K562 (cell line): ENCODE measurements at regions not wholly inside any gene's neighbourhood (a gene's known extent, or its start where the extent isn't known, plus 50 kb on each side); places are given as distances from the start of the nearest gene placed in this dataset.

Experiments
- ATAC-seq: fragments of 200-7000 bp; cut with Tn5 transposase; 3 replicates; pipeline ENCODE4 v1.9.1; 2020; ENCODE audit warnings: moderate library complexity
- BruUV-seq: library from RNA; stranded (reverse); fragments of 400-500 nt; replicated peaks from 2 replicates; lab custom pipeline; 2021; lab: Mats Ljungman, UMichigan
- CTCF ChIA-PET: fragments of 300-600 bp; formaldehyde crosslinking; extraction: SDS; loops from one replicate; lab custom pipeline; 2021; ENCODE audit warnings: low intra/inter-chr PET ratio; lab: Yijun Ruan, JAX
- POLR2A ChIA-PET: fragments of 300-600, 350-650 bp; sonication (Branson Sonifier 250); formaldehyde crosslinking; extraction: SDS; loops from one replicate; lab custom pipeline; 2021; ENCODE audit warnings: antibody characterized with exemption, inconsistent platforms; lab: Yijun Ruan, JAX
- DNase-seq, 4 experiments: peaks; one replicate each; pipeline versions ENCODE4 v3.0.0 to v3.0.0-alpha.2; 2011 to 2018; ENCODE audit warnings: low spot score in 3 of 4, mixed read lengths in 3 of 4; ENCODE audit errors: extremely low read depth in 1 of 4
- FAIRE-seq: peaks from 2 replicates; lab custom pipeline; 2011; peaks lifted over from hg19 to GRCh38; lab: Jason Lieb, UNC
- H2AFZ ChIP-seq: 2 replicates; pipeline ENCODE4 v1.6.0; 2011; ENCODE audit warnings: low read depth, low read length, control low read depth, inconsistent platforms
- H3K27ac ChIP-seq: fragments of 200-600 bp; 3 replicates; pipeline ENCODE4 v1.8.0; 2011; ENCODE audit warnings: low read depth, mild to moderate bottlenecking, control low read depth, inconsistent platforms, low read length, moderate library complexity, mixed read lengths; ENCODE audit errors: extremely low read depth
- H3K27me3 ChIP-seq, 2 experiments: fragments of 300-600 bp in 1 of 2; 2 replicates in 1 of 2; 3 replicates in 1 of 2; pipeline versions ENCODE4 v1.6.0 to v1.8.0; 2011; ENCODE audit warnings: inconsistent platforms in 2 of 2, low read length in 2 of 2, mild to moderate bottlenecking in 1 of 2, mixed read lengths in 1 of 2, moderate library complexity in 1 of 2; ENCODE audit not compliant: control insufficient read depth in 2 of 2, insufficient read depth in 2 of 2
- H3K36me3 ChIP-seq: fragments of 300-600 bp; 3 replicates; pipeline ENCODE4 v1.8.0; 2011; ENCODE audit warnings: mild to moderate bottlenecking, low read length, inconsistent platforms; ENCODE audit not compliant: control insufficient read depth, insufficient read depth
- H3K4me1 ChIP-seq, 2 experiments: fragments of 200-600 bp in 1 of 2; replicated peaks in 1 of 2; 2 replicates in 1 of 2; 3 replicates in 1 of 2; pipeline versions ENCODE4 v1.5.1 to v1.8.0; 2011; ENCODE audit warnings: inconsistent platforms in 2 of 2, low read length in 2 of 2, mild to moderate bottlenecking in 1 of 2, mixed read lengths in 1 of 2, moderate library complexity in 1 of 2; ENCODE audit not compliant: control insufficient read depth in 2 of 2, insufficient read depth in 2 of 2
- H3K4me2 ChIP-seq: 2 replicates; pipeline ENCODE4 v1.6.1; 2011; ENCODE audit warnings: low read length, control low read depth, inconsistent platforms, mixed read lengths; ENCODE audit not compliant: insufficient read depth
- H3K4me3 ChIP-seq: fragments of 200-600 bp; sonication (generic), shearing (Covaris generic); 2 replicates; pipeline ENCODE4 v1.5.1; 2016; ENCODE audit warnings: control low read depth, inconsistent platforms
- H3K79me2 ChIP-seq: fragments of 200-600 bp; 3 replicates; pipeline ENCODE4 v1.8.0; 2011; ENCODE audit warnings: low read length, inconsistent platforms; ENCODE audit not compliant: control insufficient read depth, insufficient read depth
- H3K9ac ChIP-seq, 2 experiments: 2 replicates each; pipeline versions ENCODE4 v1.6.0 to v1.6.1; 2011; ENCODE audit warnings: low read depth in 2 of 2, low read length in 2 of 2, control low read depth in 1 of 2, inconsistent platforms in 1 of 2, mild to moderate bottlenecking in 1 of 2, mixed read lengths in 1 of 2; ENCODE audit not compliant: insufficient read depth in 1 of 2
- H3K9me1 ChIP-seq: one replicate; pipeline ENCODE4 v1.6.0; 2011; ENCODE audit warnings: inconsistent platforms, mild to moderate bottlenecking, low read length, moderate library complexity; ENCODE audit not compliant: control insufficient read depth, insufficient read depth
- H3K9me3 ChIP-seq: replicated peaks from 2 replicates; pipeline ENCODE4 v1.5.1; 2011; ENCODE audit warnings: low read depth, low read length, inconsistent platforms; ENCODE audit not compliant: control insufficient read depth, insufficient read depth
- H4K20me1 ChIP-seq: replicated peaks from 2 replicates; pipeline ENCODE4 v1.6.1; 2011; ENCODE audit warnings: low read length, inconsistent platforms, mixed read lengths; ENCODE audit not compliant: control insufficient read depth, insufficient read depth
- CBFA2T3 ChIP-seq: fragments of 450-650 bp; IDR thresholded peaks from 2 replicates; pipeline ENCODE4 v1.6.1; 2017
- CBX5 ChIP-seq: IDR thresholded peaks from 2 replicates; pipeline ENCODE4 v1.6.1; 2014; ENCODE audit warnings: low read depth, borderline replicate concordance
- CREB1 ChIP-seq, 2 experiments: sonication (generic) in 1 of 2; formaldehyde crosslinking in 1 of 2; IDR thresholded peaks; 2 replicates each; pipeline versions ENCODE4 v1.6.1 to v1.8.0; 2012 to 2022; ENCODE audit warnings: inconsistent platforms in 1 of 2, mild to moderate bottlenecking in 1 of 2, missing genetic modification reagents in 1 of 2, moderate library complexity in 1 of 2
- EWSR1 ChIP-seq: fragments of 450-650 bp; IDR thresholded peaks from 2 replicates; pipeline ENCODE4 v1.6.1; 2018; ENCODE audit warnings: borderline replicate concordance, mild to moderate bottlenecking, low read depth, moderate library complexity; ENCODE audit not compliant: partially characterized antibody
- HDAC6 ChIP-seq: IDR thresholded peaks from 2 replicates; pipeline ENCODE4 v1.6.1; 2012; ENCODE audit warnings: low read depth, mild to moderate bottlenecking, control low read depth, inconsistent platforms, low read length, moderate library complexity
- MAFK ChIP-seq: IDR thresholded peaks from 2 replicates; pipeline ENCODE4 v1.6.1; 2011; ENCODE audit warnings: low read length, improper control_type of control experiment
- MTF1 ChIP-seq: fragments of 250-450 bp; sonication (Bioruptor Pico); IDR thresholded peaks from 2 replicates; pipeline ENCODE4 v1.9.0; 2021; ENCODE audit warnings: moderate library complexity, mild to moderate bottlenecking, inconsistent platforms, borderline replicate concordance
- MYBL2 ChIP-seq, 2 experiments: fragments of 450-650 bp in 1 of 2; sonication (generic) in 1 of 2; formaldehyde crosslinking in 1 of 2; IDR thresholded peaks; 2 replicates each; pipeline versions ENCODE4 v1.6.1 to v1.8.1; 2017 to 2022; ENCODE audit warnings: borderline replicate concordance in 1 of 2, inconsistent platforms in 1 of 2, low read depth in 1 of 2, mild to moderate bottlenecking in 1 of 2, missing genetic modification reagents in 1 of 2, moderate library complexity in 1 of 2
- NFIX ChIP-seq: fragments of 250-450 bp; sonication (Bioruptor Pico); IDR thresholded peaks from 2 replicates; pipeline ENCODE4 v1.4.0; 2020; ENCODE audit warnings: low read depth, mild to moderate bottlenecking, moderate library complexity
- NRF1 ChIP-seq, 2 experiments: fragments of 450-650 bp; IDR thresholded peaks in 1 of 2; conservative IDR thresholded peaks in 1 of 2; 2 replicates each; pipeline ENCODE4 v1.6.1; 2014; ENCODE audit warnings: mild to moderate bottlenecking in 2 of 2
- SIRT6 ChIP-seq: IDR thresholded peaks from one replicate; pipeline ENCODE4 v1.6.1; 2012; ENCODE audit warnings: low read depth, mild to moderate bottlenecking, control low read depth, inconsistent platforms, low read length, moderate library complexity
- TAF15 ChIP-seq: fragments of 200-400 bp; formaldehyde crosslinking; IDR thresholded peaks from 2 replicates; pipeline ENCODE4 v1.6.1; 2017; ENCODE audit warnings: mild to moderate bottlenecking, low read depth, low read length, moderate library complexity
- ZBTB11 ChIP-seq, 3 experiments: fragments of 200-800 bp in 1 of 3; fragments of 250-450 bp in 1 of 3; fragments of 450-650 bp in 1 of 3; sonication (Bioruptor Pico) in 1 of 3; sonication (Bioruptor generic) in 1 of 3; formaldehyde crosslinking in 1 of 3; IDR thresholded peaks; 2 replicates each; pipeline versions ENCODE4 v1.6.1 to v1.8.0; 2016 to 2022; ENCODE audit warnings: mild to moderate bottlenecking in 2 of 3, missing genetic modification characterization in 2 of 3, missing compliant biosample characterization in 1 of 3, moderate library complexity in 1 of 3
- ZNF324 ChIP-seq: fragments of 250-450 bp; sonication (Bioruptor Pico); IDR thresholded peaks from 2 replicates; pipeline ENCODE4 v1.4.0; 2020; ENCODE audit warnings: mild to moderate bottlenecking
- ZNF561 ChIP-seq: fragments of 450-650 bp; formaldehyde crosslinking; conservative IDR thresholded peaks from 2 replicates; pipeline ENCODE4 v1.4.0; 2020; ENCODE audit warnings: mild to moderate bottlenecking, moderate library complexity
- ZNF764 ChIP-seq: fragments of 250-450 bp; sonication (Bioruptor Pico); IDR thresholded peaks from 2 replicates; pipeline ENCODE4 v1.4.0; 2020; ENCODE audit warnings: low read depth, mild to moderate bottlenecking, moderate library complexity
- WGBS: fragments of 100-300 bp; shearing (Covaris generic); methylation state at CpG from one replicate; pipeline ENCODE4 v1.1.6; 2016; ENCODE audit warnings: low coverage, mixed read lengths; ENCODE audit not compliant: insufficient coverage; ENCODE audit errors: missing lambda C conversion rate; 5-methylcytosine and 5-hydroxymethylcytosine counted together
- in situ Hi-C: fragments of 300-500 bp; cut with MboI; formaldehyde crosslinking; loops from 4 replicates; pipeline ENCODE4 v1.15.0; 2018; ENCODE audit warnings: inconsistent platforms, mixed read lengths
- intact Hi-C: fragments of 100-400 bp; cut with micrococcal nuclease; formaldehyde crosslinking; loops from 2 replicates; pipeline ENCODE4 v1.14.2; 2022

GRCh38 chr2:67879586-67880290 is 183.1 kb downstream of the C1D start:
- Histone ChIP-seq H3K27ac (no peak overlapping the region), H3K36me3 (no peaks in the 10 kb centered on the region), H3K27me3 (no peaks in the 10 kb centered on the region; a peak in 1 of 5 replicates), H3K4me1 (no peaks in the 10 kb centered on the region), H3K4me3 (no peak overlapping the region), H3K4me2 (no peak overlapping the region), H3K79me2 (no peaks in the 10 kb centered on the region), H3K9ac (no peak overlapping the region), H3K9me1 (no peaks in the 10 kb centered on the region), H3K9me3 (no peaks in the 10 kb centered on the region), H4K20me1 (no peaks in the 10 kb centered on the region), H2AFZ (no peak overlapping the region)
- POLR2A ChIA-PET: no interaction called here
- BruUV-seq: no TSS peak
- CTCF ChIA-PET: no interaction called here
- ATAC-seq (no peak), FAIRE-seq (no peak), DNase-seq (no peak)
- intact Hi-C loops: no loop called here
- WGBS: 1% methylated on average over 4 of the region's 4 CpGs
- in situ Hi-C loops: no loop called here
- TF ChIP-seq EWSR1 (no peak), CBFA2T3 (no peak), HDAC6 (no peak), TAF15 (no peak), MTF1 (CRISPR knock-in tag) (no peak), ZBTB11 (CRISPR knock-in tag; IDR thresholded peaks at IDR 0.05) (no peak), ZNF324 (CRISPR knock-in tag) (no peak), NFIX (CRISPR knock-in tag) (no peak), NRF1 (conservative IDR thresholded peaks at IDR 0.05 in 1 of 2, IDR thresholded peaks at IDR 0.05 in 1 of 2) (no peak), ZNF561 (CRISPR knock-in tag) (no peak), MYBL2 (IDR thresholded peaks at IDR 0.05; ENCODE audit: low read depth) (no peak), MYBL2 (CRISPR knock-in tag; IDR thresholded peaks at IDR 0.05; ENCODE audit: borderline replicate concordance) (no peak), MAFK (no peak), ZNF764 (CRISPR knock-in tag) (no peak), CBX5 (no peak), SIRT6 (no peak), CREB1 (IDR thresholded peaks at IDR 0.05) (no peak), CREB1 (CRISPR knock-in tag; IDR thresholded peaks at IDR 0.05) (no peak)
